ENCODE measurements at regions not wholly inside any gene's neighbourhood (a gene's known extent, or its start where the extent isn't known, plus 50 kb on each side); places are given as distances from the start of the nearest gene placed in this dataset.

DNA sequence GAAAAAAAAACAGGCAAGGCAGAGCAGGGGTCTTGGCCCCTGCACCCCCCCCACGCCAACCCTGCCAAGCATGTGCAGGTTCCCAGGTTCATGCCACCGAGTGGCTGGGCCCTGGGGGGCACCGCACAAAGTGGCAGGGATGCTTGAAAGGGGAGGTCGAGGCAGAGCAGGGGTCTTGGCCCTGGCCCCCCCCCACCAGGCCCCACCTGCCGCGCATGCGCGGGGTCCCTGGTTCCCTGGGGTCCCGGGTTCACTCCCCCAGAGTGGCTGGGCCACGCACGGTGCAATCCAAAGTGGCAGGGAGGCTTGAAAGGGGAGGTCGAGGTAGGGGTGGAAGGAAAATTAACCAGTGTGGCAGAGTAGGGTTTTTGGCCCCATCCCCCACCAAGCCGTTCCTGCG is 312.2 kb downstream of the ALG10 start:
- intact Hi-C loops (cut with DNase I), result no loop called here
- no peak for ATAC-seq (ENCODE audit: poor library complexity)
- DNase-seq, result no peak

- intact Hi-C loops (cut with DNase I), result no loop called here
- ATAC-seq (ENCODE audit: poor library complexity) (no peak), DNase-seq (no peak)
These were observed 312.9 kb downstream of the ALG10 start for GRCh38 chr12:34334953-34335743.

DNA sequence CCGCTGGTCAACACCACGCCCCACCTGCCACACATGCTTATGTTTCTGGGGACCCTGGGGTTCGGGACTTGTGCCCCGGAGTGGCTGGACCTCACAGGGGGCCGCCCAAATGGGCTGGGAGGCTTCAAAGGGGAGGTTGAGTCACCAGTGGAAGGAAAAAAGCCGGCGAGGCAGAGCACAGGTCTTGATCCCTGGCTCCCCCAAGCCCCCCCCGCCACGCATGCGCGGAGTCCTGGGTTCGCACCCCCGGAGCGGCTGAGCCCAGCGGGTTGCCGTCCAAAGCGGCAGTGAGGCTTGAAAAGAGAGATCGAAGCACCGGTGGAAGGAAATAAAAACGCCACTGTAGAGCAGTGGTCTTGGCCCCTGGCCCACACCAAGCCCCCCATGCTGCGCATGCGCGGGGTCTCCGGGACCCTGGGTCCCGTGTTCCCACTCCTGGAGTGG is 313.5 kb downstream of the ALG10 start:
- intact Hi-C loops (cut with DNase I), result no loop called here

GRCh38 chr12:34336619-34337465 is 314.5 kb downstream of the ALG10 start:
- ATAC-seq (ENCODE audit: poor library complexity) (no peak), DNase-seq (no peak)
- intact Hi-C loops (cut with DNase I), result no loop called here

More for the DNA sequence above, 313.5 kb downstream of the ALG10 start:
- no peak for ATAC-seq (ENCODE audit: poor library complexity)
- no peak for DNase-seq

- no peak for ATAC-seq (ENCODE audit: poor library complexity)
- intact Hi-C loops (cut with DNase I), result no loop called here
- no peak for DNase-seq
These were observed 316.5 kb downstream of the ALG10 start for GRCh38 chr12:34338751-34339150.

- ATAC-seq (ENCODE audit: poor library complexity), result no peak
- intact Hi-C loops (cut with DNase I), result no loop called here
- DNase-seq, result no peak
These were observed 317.6 kb downstream of the ALG10 start for GRCh38 chr12:34339922-34340321.

- DNase-seq, result no peak
These were observed 318.5 kb downstream of the ALG10 start for GRCh38 chr12:34340534-34341361.

GRCh38 chr12:34341362-34341733 is 319.1 kb downstream of the ALG10 start:
- ATAC-seq (ENCODE audit: poor library complexity) (no peak), DNase-seq (no peak)
- intact Hi-C loops (cut with DNase I), result no loop called here

More at GRCh38 chr12:34340534-34341361, 318.5 kb downstream of the ALG10 start:
- intact Hi-C loops (cut with DNase I), result no loop called here
- ATAC-seq (ENCODE audit: poor library complexity), result no peak

DNA sequence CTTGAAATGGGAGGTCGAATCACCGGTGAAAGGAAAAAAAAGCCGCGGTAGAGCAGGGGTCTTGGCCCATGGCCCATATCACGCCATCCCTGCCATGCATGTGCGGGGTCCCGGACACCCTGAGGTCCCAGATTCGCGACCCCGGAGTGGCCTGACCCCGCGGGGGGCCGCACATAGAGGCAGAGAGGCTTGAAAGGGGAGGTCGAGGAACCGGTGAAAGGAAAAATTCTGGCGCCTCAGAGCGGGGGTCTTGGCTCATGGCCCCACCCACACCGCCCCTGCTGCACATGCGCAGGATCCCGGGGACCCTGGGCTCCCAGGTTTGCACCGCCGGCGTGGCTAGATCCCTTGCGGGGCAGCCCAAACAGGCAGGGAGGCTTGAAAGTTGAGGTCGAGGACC is 319.8 kb downstream of the ALG10 start:
- intact Hi-C loops (cut with DNase I), result no loop called here
- DNase-seq (no peak), ATAC-seq (ENCODE audit: poor library complexity) (no peak)

- intact Hi-C loops (cut with DNase I), result no loop called here
- DNase-seq (no peak), ATAC-seq (ENCODE audit: poor library complexity) (no peak)
These were observed 321.0 kb downstream of the ALG10 start for GRCh38 chr12:34343345-34343744.

- DNase-seq, result no peak
- ATAC-seq (ENCODE audit: poor library complexity), result no peak
- intact Hi-C loops (cut with DNase I), result no loop called here
These were observed 321.5 kb downstream of the ALG10 start for GRCh38 chr12:34343766-34344165.

GRCh38 chr12:34344851-34345522 is 322.7 kb downstream of the ALG10 start:
- ATAC-seq (ENCODE audit: poor library complexity) (no peak), DNase-seq (no peak)
- intact Hi-C loops (cut with DNase I), result no loop called here

DNA sequence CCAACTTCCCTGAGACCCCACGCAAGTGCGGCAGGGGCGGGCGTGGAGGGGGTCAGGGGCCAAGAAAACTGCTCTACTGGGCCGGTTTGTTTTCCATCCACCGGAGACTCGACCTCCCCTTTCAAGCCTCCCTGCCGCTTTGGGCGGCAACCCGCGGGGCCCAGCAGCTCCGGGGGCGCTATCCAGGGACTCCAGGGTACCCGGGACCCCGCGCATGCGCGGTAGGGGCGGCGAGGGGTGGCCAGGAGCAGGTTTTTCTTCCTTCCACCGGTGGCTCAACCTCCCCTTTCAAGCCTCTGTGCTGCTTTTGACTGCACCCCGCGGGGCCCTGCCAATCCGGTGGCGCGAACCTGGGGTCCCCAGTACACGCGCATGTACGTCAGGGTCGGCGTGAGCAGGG is 323.5 kb downstream of the ALG10 start:
- intact Hi-C loops (cut with DNase I), result no loop called here
- DNase-seq (no peak), ATAC-seq (ENCODE audit: poor library complexity) (no peak)

- no peak for DNase-seq
- intact Hi-C loops (cut with DNase I), result no loop called here
- ATAC-seq (ENCODE audit: poor library complexity), result no peak
These were observed 324.2 kb downstream of the ALG10 start for GRCh38 chr12:34346372-34347034.

DNA sequence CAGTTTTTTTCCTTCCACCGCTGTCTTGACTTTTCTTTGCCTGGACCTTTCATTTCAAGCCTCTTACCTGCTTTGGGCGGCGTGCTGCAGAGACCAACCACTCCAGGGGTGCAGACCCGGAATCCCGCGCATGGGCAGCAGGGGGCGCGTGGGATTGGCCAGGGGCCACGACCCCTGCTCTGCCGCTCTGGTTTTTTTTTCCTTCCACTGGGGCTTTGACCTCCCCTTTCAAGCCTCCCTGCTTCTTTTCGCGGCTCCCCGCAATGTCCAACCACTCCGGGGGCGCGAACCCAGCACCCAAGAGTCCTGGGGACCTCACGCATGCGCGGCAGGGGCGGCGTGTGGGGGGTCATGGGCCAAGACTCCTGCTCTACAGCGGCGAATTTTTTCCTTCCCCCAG is 325.1 kb downstream of the ALG10 start:
- intact Hi-C loops (cut with DNase I), result no loop called here
- DNase-seq (no peak), ATAC-seq (ENCODE audit: poor library complexity) (no peak)

DNA sequence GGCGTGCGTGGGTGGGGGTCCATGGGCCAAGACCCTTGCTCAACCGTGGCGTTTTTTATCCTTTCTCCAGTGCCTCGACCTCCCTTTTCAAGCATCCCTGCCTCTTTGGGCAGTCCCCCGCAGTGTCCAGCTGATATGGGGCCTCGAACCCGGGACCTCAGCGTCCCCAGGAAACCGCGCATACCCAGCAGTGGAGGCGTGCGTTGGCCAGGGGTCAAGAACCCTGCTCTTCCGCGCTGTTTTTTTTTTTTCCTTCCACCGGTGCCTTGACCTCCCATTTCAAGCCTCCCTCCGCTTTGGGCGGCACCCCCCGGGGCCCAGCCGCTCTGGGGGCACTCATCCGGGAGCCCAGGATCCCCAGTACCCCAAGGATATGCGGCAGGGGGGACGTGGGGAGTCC is 325.8 kb downstream of the ALG10 start:
- ATAC-seq (ENCODE audit: poor library complexity), result no peak
- no peak for DNase-seq
- intact Hi-C loops (cut with DNase I), result no loop called here

DNA sequence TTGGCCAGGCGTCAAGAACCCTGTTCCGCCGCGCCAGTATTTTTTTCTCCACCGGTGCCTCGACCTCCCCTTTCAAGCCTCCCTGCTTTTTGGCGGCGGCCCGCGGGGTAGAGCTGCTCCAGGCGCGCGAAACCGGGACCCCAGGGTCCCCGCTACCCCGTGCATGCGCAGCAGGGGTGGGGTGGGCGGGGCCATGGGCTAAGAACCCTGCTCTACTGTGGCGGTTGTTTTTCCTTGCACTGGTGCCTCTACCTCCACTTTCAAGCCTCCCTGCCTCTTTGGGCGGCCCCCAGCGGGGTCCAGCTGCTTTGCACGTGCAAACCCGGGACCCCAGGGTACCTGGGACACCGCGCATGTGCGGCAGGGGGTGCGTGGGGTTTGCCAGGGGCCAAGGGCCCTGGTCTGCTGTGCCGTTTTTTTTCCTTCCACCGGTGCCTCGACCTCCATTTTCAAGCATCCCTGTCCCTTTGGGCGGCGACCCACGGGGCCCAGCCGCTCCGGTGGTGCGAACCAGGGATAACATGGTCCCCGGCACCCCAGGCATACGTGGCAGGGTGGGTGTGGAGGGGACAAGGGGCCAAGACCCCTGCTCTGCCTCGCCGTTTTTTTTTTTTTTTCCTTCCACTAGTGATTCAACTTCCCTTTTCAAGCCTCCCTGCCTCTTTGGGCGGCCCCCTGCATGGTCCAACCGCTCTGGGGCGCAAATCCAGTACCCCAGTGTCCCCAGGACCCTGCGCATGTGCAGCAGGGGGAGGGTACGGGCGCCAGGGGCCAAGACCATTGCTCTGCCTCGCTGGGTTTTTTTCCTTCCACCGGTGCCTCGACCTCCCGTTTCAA is 326.8 kb downstream of the ALG10 start:
- DNase-seq (no peak), ATAC-seq (ENCODE audit: poor library complexity) (no peak)
- intact Hi-C loops (cut with DNase I), result no loop called here

DNA sequence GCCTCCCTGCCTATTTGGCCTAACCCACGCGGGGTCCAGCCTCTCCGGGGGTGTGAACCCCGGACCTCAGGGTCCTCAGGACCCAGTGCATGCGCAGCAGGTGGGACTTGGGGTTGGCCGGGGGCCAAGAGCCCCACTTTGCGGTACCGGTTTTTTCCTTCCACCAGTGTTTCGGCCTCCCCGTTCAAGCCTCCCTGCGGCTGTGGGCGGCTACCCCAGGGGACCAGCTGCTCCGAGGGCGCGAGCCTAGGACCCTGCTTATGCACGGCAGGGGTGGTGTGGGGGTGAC is 327.3 kb downstream of the ALG10 start:
- no peak for ATAC-seq (ENCODE audit: poor library complexity)
- no peak for DNase-seq
- intact Hi-C loops (cut with DNase I), result no loop called here

Data from Right ventricle myocardium superior (tissue), 1 donor.